Esophagus muscularis mucosa (tissue), 4 donors: ENCODE measurements at regions not wholly inside any gene's neighbourhood (a gene's known extent, or its start where the extent isn't known, plus 50 kb on each side); places are given as distances from the start of the nearest gene placed in this dataset.

ENCODE experiments used
- CTCF ChIP-seq, 3 experiments: fragments of 200-600 bp in 2 of 3; fragments of 450-650 bp in 1 of 3; sonication (generic) in 2 of 3; IDR thresholded peaks; one replicate each; pipeline ENCODE4 v1.5.1; 2017 to 2019; ENCODE audit warnings: antibody characterized with exemption in 3 of 3, mild to moderate bottlenecking in 2 of 3, moderate library complexity in 1 of 3
- EP300 ChIP-seq: sonication (generic); formaldehyde crosslinking; IDR thresholded peaks from one replicate; pipeline ENCODE4 v1.6.1; 2017; ENCODE audit warnings: antibody characterized with exemption
- POLR2A ChIP-seq: fragments of 450-650 bp; IDR thresholded peaks from one replicate; pipeline ENCODE4 v1.6.1; 2017; ENCODE audit warnings: antibody characterized with exemption, moderate library complexity, mild to moderate bottlenecking, low read depth
- POLR2AphosphoS5 ChIP-seq, 2 donors: sonication (generic); formaldehyde crosslinking; IDR thresholded peaks; one replicate each; pipeline ENCODE4 v1.6.1; 2017; ENCODE audit warnings: antibody characterized with exemption in 2 of 2

- TF ChIP-seq POLR2A (no peak), POLR2AphosphoS5 (IDR thresholded peaks at IDR 0.05) (no peak), CTCF (IDR thresholded peaks at IDR 0.05) (no peak), EP300 (no peak)
These were observed 125.9 kb upstream of the FZD8 start for GRCh38 chr10:35768011-35768410.
